Caco-2 (cell line): ENCODE measurements at regions not wholly inside any gene's neighbourhood (a gene's known extent, or its start where the extent isn't known, plus 50 kb on each side); places are given as distances from the start of the nearest gene placed in this dataset.

Source experiments
- BruUV-seq: library from RNA; stranded (reverse); fragments of 400-500 nt; replicated peaks from 2 replicates; lab custom pipeline; 2021; lab: Mats Ljungman, UMichigan
- CTCF ChIA-PET: fragments of 300-600 bp; sonication (Branson Sonifier 250); formaldehyde crosslinking; loops from one replicate; lab custom pipeline; 2022; ENCODE audit warnings: antibody characterized with exemption; lab: Charles Lee
- POLR2A ChIA-PET: fragments of 300-600 bp; sonication (Branson Sonifier 250); formaldehyde crosslinking; loops from one replicate; lab custom pipeline; 2022; ENCODE audit warnings: antibody characterized with exemption; lab: Charles Lee
- DNase-seq, 2 experiments: peaks; one replicate each; pipeline versions ENCODE4 v3.0.0 to v3.0.0-alpha.2; 2020 to 2022
- H3K27me3 ChIP-seq: replicated peaks from 2 replicates; pipeline ENCODE4 v1.6.0; 2011; ENCODE audit warnings: low read length; ENCODE audit not compliant: control insufficient read depth, insufficient read depth
- H3K36me3 ChIP-seq: 2 replicates; pipeline ENCODE4 v1.5.1; 2011; ENCODE audit warnings: low read length; ENCODE audit not compliant: control insufficient read depth, insufficient read depth
- H3K4me1 ChIP-seq: fragments of 250-450 bp; sonication (Bioruptor Pico); 2 replicates; pipeline ENCODE4 v1.5.1; 2020; ENCODE audit warnings: mild to moderate bottlenecking
- H3K4me3 ChIP-seq: 2 replicates; pipeline ENCODE4 v1.5.1; 2011; ENCODE audit warnings: low read depth, mild to moderate bottlenecking, control low read depth, low read length
- H3K9me3 ChIP-seq: fragments of 250-450 bp; sonication (Bioruptor Pico); 2 replicates; pipeline ENCODE4 v1.5.1; 2020; ENCODE audit warnings: mild to moderate bottlenecking, moderate library complexity
- H3K27ac Mint-ChIP-seq: one replicate; pipeline ENCODE4 v1.8.0; 2022; ENCODE audit warnings: mixed read lengths; ENCODE audit not compliant: unreplicated experiment
- H3K27me3 Mint-ChIP-seq: one replicate; pipeline ENCODE4 v1.8.0; 2022; ENCODE audit warnings: mixed read lengths; ENCODE audit not compliant: insufficient read depth, unreplicated experiment
- H3K36me3 Mint-ChIP-seq: one replicate; pipeline ENCODE4 v1.8.0; 2022; ENCODE audit warnings: mild to moderate bottlenecking, mixed read lengths; ENCODE audit not compliant: insufficient read depth, unreplicated experiment
- H3K4me1 Mint-ChIP-seq: one replicate; pipeline ENCODE4 v1.8.0; 2022; ENCODE audit warnings: low read depth, mixed read lengths; ENCODE audit not compliant: unreplicated experiment
- H3K4me3 Mint-ChIP-seq: one replicate; pipeline ENCODE4 v1.8.0; 2022; ENCODE audit warnings: mild to moderate bottlenecking, moderate library complexity, mixed read lengths; ENCODE audit not compliant: unreplicated experiment
- H3K9me3 Mint-ChIP-seq: one replicate; pipeline ENCODE4 v1.8.0; 2022; ENCODE audit warnings: mixed read lengths; ENCODE audit not compliant: unreplicated experiment
- intact Hi-C: fragments of 100-400 bp; cut with micrococcal nuclease; formaldehyde crosslinking; loops from one replicate; pipeline ENCODE4 v1.10.0; 2022; ENCODE audit not compliant: unreplicated experiment
- TF ChIP-seq, protein P1 (sequence below), 2 experiments: fragments of 200-600 bp in 1 of 2; IDR thresholded peaks; 1 replicate in 1 of 2; 2 replicates in 1 of 2; pipeline versions ENCODE4 v1.5.1 to v1.8.0; 2011 to 2022; ENCODE audit warnings: antibody characterized with exemption in 1 of 2, control low read depth in 1 of 2, inconsistent platforms in 1 of 2, low read depth in 1 of 2, low read length in 1 of 2, mild to moderate bottlenecking in 1 of 2, moderate library complexity in 1 of 2; ENCODE audit not compliant: insufficient read depth in 1 of 2, severe bottlenecking in 1 of 2, unreplicated experiment in 1 of 2

DNA sequence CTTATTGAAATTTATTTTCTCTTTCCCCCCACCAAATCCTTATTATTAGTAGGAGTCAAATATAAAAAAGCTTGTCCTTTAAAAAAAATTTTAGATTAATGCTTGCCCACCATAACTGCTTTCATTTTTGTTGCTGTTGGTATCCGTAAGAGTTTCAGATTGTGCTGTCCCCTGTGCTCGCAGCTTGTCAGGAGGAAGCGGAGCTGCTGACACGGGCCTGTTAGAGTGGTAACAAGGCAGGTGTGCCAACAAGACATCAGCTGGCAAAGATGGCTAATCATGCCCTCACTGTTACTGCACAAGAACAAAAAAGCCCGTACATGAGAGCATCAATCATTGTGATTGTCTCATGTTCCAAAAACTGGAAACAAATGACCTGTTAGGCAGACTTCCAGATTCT lies 148.4 kb downstream of the ALG10B start:
- POLR2A ChIA-PET, result no interaction called here
- CTCF ChIA-PET, result no interaction called here
- H3K27me3 ChIP-seq, result 0 out of 2 replicates have a peak, but pooled peaks cover 2% of the 10 kb centered on the region
- DNase-seq, result no peak
- TF ChIP-seq, protein P1, sequence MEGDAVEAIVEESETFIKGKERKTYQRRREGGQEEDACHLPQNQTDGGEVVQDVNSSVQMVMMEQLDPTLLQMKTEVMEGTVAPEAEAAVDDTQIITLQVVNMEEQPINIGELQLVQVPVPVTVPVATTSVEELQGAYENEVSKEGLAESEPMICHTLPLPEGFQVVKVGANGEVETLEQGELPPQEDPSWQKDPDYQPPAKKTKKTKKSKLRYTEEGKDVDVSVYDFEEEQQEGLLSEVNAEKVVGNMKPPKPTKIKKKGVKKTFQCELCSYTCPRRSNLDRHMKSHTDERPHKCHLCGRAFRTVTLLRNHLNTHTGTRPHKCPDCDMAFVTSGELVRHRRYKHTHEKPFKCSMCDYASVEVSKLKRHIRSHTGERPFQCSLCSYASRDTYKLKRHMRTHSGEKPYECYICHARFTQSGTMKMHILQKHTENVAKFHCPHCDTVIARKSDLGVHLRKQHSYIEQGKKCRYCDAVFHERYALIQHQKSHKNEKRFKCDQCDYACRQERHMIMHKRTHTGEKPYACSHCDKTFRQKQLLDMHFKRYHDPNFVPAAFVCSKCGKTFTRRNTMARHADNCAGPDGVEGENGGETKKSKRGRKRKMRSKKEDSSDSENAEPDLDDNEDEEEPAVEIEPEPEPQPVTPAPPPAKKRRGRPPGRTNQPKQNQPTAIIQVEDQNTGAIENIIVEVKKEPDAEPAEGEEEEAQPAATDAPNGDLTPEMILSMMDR (IDR thresholded peaks at IDR 0.05; ENCODE audit: insufficient read depth in 1 of 2, low read depth in 1 of 2, low read length in 1 of 2, severe bottlenecking in 1 of 2, unreplicated experiment in 1 of 2), result no peak
- no peak overlapping the region for H3K27ac Mint-ChIP-seq
- no peaks in the 10 kb centered on the region for H3K36me3 ChIP-seq
- BruUV-seq, result no TSS peak
- no peaks in the 10 kb centered on the region for H3K9me3 ChIP-seq
- no peak overlapping the region for H3K4me3 Mint-ChIP-seq
- H3K4me1 Mint-ChIP-seq, result no peaks in the 10 kb centered on the region
- H3K27me3 Mint-ChIP-seq, result no peaks in the 10 kb centered on the region
- intact Hi-C loops, result no loop called here
- H3K4me1 ChIP-seq, result no peaks in the 10 kb centered on the region
- no peaks in the 10 kb centered on the region for H3K36me3 Mint-ChIP-seq
- no peaks in the 10 kb centered on the region for H3K9me3 Mint-ChIP-seq
- H3K4me3 ChIP-seq, result no peak overlapping the region

DNA sequence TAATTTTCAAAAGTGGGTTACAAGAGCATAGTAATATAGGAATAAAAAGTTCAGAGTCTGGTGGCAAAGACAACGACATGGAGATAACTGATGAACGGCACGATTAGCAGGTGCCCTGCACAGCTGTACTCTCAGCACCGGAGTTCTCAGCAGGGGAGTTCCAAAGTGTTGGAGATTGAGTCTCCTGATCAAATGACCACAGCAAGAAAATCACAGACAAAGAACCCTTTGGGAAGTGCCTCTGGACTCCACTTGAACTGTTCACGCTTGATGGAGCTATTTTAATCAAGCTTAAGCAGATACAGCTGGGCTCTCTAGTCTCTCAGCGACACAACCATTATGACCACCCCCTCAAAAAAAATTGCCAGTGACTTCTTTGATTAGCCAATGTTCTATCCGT lies 153.1 kb downstream of the ALG10B start:
- Mint-ChIP-seq H3K27ac (no peak overlapping the region), H3K9me3 (peaks cover 9% of the 10 kb centered on the region), H3K4me3 (no peak overlapping the region), H3K36me3 (no peaks in the 10 kb centered on the region), H3K27me3 (no peaks in the 10 kb centered on the region), H3K4me1 (no peaks in the 10 kb centered on the region)
- Histone ChIP-seq H3K4me1 (no peaks in the 10 kb centered on the region), H3K36me3 (no peaks in the 10 kb centered on the region), H3K27me3 (0 out of 2 replicates have a peak, but pooled peaks cover 2% of the 10 kb centered on the region), H3K9me3 (no peaks in the 10 kb centered on the region), H3K4me3 (no peak overlapping the region)
- no peak for DNase-seq
- TF ChIP-seq, protein P1 (IDR thresholded peaks at IDR 0.05; ENCODE audit: insufficient read depth in 1 of 2, low read depth in 1 of 2, low read length in 1 of 2, severe bottlenecking in 1 of 2, unreplicated experiment in 1 of 2), result no peak
- CTCF ChIA-PET, result no interaction called here
- BruUV-seq, result no TSS peak
- intact Hi-C loops, result no loop called here
- POLR2A ChIA-PET, result no interaction called here

- H3K36me3 Mint-ChIP-seq, result no peaks in the 10 kb centered on the region
- POLR2A ChIA-PET, result no interaction called here
- no peaks in the 10 kb centered on the region for H3K27me3 Mint-ChIP-seq
- DNase-seq, result no peak
- BruUV-seq, result no TSS peak
- no peaks in the 10 kb centered on the region for H3K36me3 ChIP-seq
- no peaks in the 10 kb centered on the region for H3K4me1 ChIP-seq
- CTCF ChIA-PET, result no interaction called here
- H3K4me3 Mint-ChIP-seq, result no peak overlapping the region
- no peaks in the 10 kb centered on the region for H3K27me3 ChIP-seq
- H3K9me3 ChIP-seq, result no peaks in the 10 kb centered on the region; the same call in 1 of the 2 replicates
- peaks cover 9% of the 10 kb centered on the region for H3K9me3 Mint-ChIP-seq
- H3K27ac Mint-ChIP-seq, result no peak overlapping the region
- H3K4me3 ChIP-seq, result no peak overlapping the region
- intact Hi-C loops, result no loop called here
- H3K4me1 Mint-ChIP-seq, result no peaks in the 10 kb centered on the region
- TF ChIP-seq, protein P1 (IDR thresholded peaks at IDR 0.05; ENCODE audit: insufficient read depth in 1 of 2, low read depth in 1 of 2, low read length in 1 of 2, severe bottlenecking in 1 of 2, unreplicated experiment in 1 of 2), result no peak
Observed at GRCh38 chr12:38477340-38478090, 160.9 kb downstream of the ALG10B start.
